HepG2 (cell line): ENCODE measurements at regions not wholly inside any gene's neighbourhood (a gene's known extent, or its start where the extent isn't known, plus 50 kb on each side); places are given as distances from the start of the nearest gene placed in this dataset.

Experiments
- ATAC-seq: fragments of 200-7000 bp; cut with Tn5 transposase; 3 replicates; pipeline ENCODE4 v1.9.1; 2020; ENCODE audit warnings: mild to moderate bottlenecking, moderate library complexity
- BruUV-seq: library from RNA; stranded (reverse); fragments of 400-500 nt; replicated peaks from 2 replicates; lab custom pipeline; 2021; lab: Mats Ljungman, UMichigan
- CTCF ChIA-PET: fragments of 300-600 bp; formaldehyde crosslinking; extraction: SDS; loops from one replicate; lab custom pipeline; 2021; ENCODE audit warnings: low total read pairs, inconsistent platforms, low intra/inter-chr PET ratio; lab: Yijun Ruan, JAX
- POLR2A ChIA-PET: fragments of 350-600 bp; sonication (Branson Sonifier 250); formaldehyde crosslinking; loops from one replicate; lab custom pipeline; 2020; ENCODE audit warnings: antibody characterized with exemption, inconsistent platforms; lab: Yijun Ruan, JAX
- DNase-seq: peaks from one replicate; pipeline ENCODE4 v3.0.0-alpha.2; 2015; ENCODE audit warnings: low spot score
- FAIRE-seq: peaks from 3 replicates; lab custom pipeline; 2011; peaks lifted over from hg19 to GRCh38; lab: Jason Lieb, UNC
- H2AFZ ChIP-seq: one replicate; pipeline ENCODE4 v1.6.1; 2011; ENCODE audit warnings: low read length, inconsistent platforms
- H3K27ac ChIP-seq: fragments of 300-600 bp; 3 replicates; pipeline ENCODE4 v1.8.0; 2011; ENCODE audit warnings: mixed run types, mild to moderate bottlenecking, mixed read lengths, low read length, inconsistent platforms; ENCODE audit not compliant: insufficient read depth; ENCODE audit errors: extremely low read length
- H3K27me3 ChIP-seq, 2 experiments: fragments of 200-600 bp in 1 of 2; 2 replicates in 1 of 2; 3 replicates in 1 of 2; pipeline versions ENCODE4 v1.6.0 to v1.8.0; 2011; ENCODE audit warnings: low read length in 2 of 2, mild to moderate bottlenecking in 2 of 2, moderate library complexity in 2 of 2, inconsistent platforms in 1 of 2; ENCODE audit not compliant: insufficient read depth in 2 of 2, control insufficient read depth in 1 of 2
- H3K36me3 ChIP-seq, 2 experiments: fragments of 200-600 bp in 1 of 2; replicated peaks in 1 of 2; 2 replicates in 1 of 2; 3 replicates in 1 of 2; pipeline versions ENCODE4 v1.5.1 to v1.8.0; 2011; ENCODE audit warnings: low read length in 2 of 2, inconsistent platforms in 1 of 2; ENCODE audit not compliant: insufficient read depth in 2 of 2, control insufficient read depth in 1 of 2
- H3K4me1 ChIP-seq: 2 replicates; pipeline ENCODE4 v1.5.1; 2012; ENCODE audit warnings: low read length, inconsistent platforms; ENCODE audit not compliant: insufficient read depth
- H3K4me2 ChIP-seq: 2 replicates; pipeline ENCODE4 v1.6.0; 2011; ENCODE audit warnings: low read depth, low read length, inconsistent platforms
- H3K4me3 ChIP-seq, 3 experiments: fragments of 200-600 bp in 1 of 3; sonication (generic), shearing (Covaris generic) in 1 of 3; replicated peaks in 1 of 3; 2 replicates each; pipeline ENCODE4 v1.5.1; 2011 to 2016; ENCODE audit warnings: low read length in 3 of 3, inconsistent platforms in 2 of 3, low read depth in 2 of 3, mild to moderate bottlenecking in 2 of 3, control low read depth in 1 of 3, mixed read lengths in 1 of 3; ENCODE audit not compliant: insufficient read depth in 1 of 3
- H3K79me2 ChIP-seq: one replicate; pipeline ENCODE4 v1.6.1; 2011; ENCODE audit warnings: low read length, inconsistent platforms; ENCODE audit not compliant: insufficient read depth
- H3K9ac ChIP-seq: 2 replicates; pipeline ENCODE4 v1.6.0; 2011; ENCODE audit warnings: mild to moderate bottlenecking, low read depth, low read length, inconsistent platforms; ENCODE audit not compliant: insufficient read depth
- H3K9me3 ChIP-seq: 2 replicates; pipeline ENCODE4 v1.5.1; 2012; ENCODE audit warnings: mild to moderate bottlenecking, low read length
- H4K20me1 ChIP-seq: 2 replicates; pipeline ENCODE4 v1.6.0; 2011; ENCODE audit warnings: inconsistent platforms, mild to moderate bottlenecking, low read length, moderate library complexity; ENCODE audit not compliant: insufficient read depth
- CREB1 ChIP-seq, 2 experiments: fragments of 450-650 bp in 1 of 2; IDR thresholded peaks; 2 replicates each; pipeline ENCODE4 v1.6.1; 2016 to 2017; ENCODE audit warnings: control low read depth in 1 of 2, mild to moderate bottlenecking in 1 of 2, missing compliant biosample characterization in 1 of 2, missing genetic modification characterization in 1 of 2
- DMTF1 ChIP-seq: sonication (generic); formaldehyde crosslinking; IDR thresholded peaks from 2 replicates; pipeline ENCODE4 v1.4.0; 2020; ENCODE audit warnings: mild to moderate bottlenecking, missing genetic modification reagents
- FIP1L1 ChIP-seq: fragments of 200-400 bp; formaldehyde crosslinking; IDR thresholded peaks from 2 replicates; pipeline ENCODE4 v1.6.1; 2018; ENCODE audit warnings: low read depth, mild to moderate bottlenecking, low read length, moderate library complexity, borderline replicate concordance; ENCODE audit not compliant: insufficient read depth
- HHEX ChIP-seq: IDR thresholded peaks from 2 replicates; pipeline ENCODE4 v1.6.1; 2016; ENCODE audit warnings: control low read depth
- HNF4G ChIP-seq, 2 experiments: sonication (generic) in 1 of 2; formaldehyde crosslinking in 1 of 2; IDR thresholded peaks; 2 replicates each; pipeline versions ENCODE4 v1.4.0 to v1.6.1; 2011 to 2020; ENCODE audit warnings: borderline replicate concordance in 2 of 2, low read depth in 2 of 2, mild to moderate bottlenecking in 2 of 2, low read length in 1 of 2, missing genetic modification reagents in 1 of 2, moderate library complexity in 1 of 2
- ISX ChIP-seq: sonication (generic); formaldehyde crosslinking; conservative IDR thresholded peaks from 2 replicates; pipeline ENCODE4 v1.5.0; 2020; ENCODE audit warnings: missing genetic modification reagents
- MAFF ChIP-seq: IDR thresholded peaks from 2 replicates; pipeline ENCODE4 v1.6.1; 2011; ENCODE audit warnings: low read depth, low read length, improper control_type of control experiment
- MED8 ChIP-seq: sonication (generic); formaldehyde crosslinking; IDR thresholded peaks from 2 replicates; pipeline ENCODE4 v1.8.1; 2023; ENCODE audit warnings: mild to moderate bottlenecking, missing genetic modification reagents; ENCODE audit not compliant: insufficient replicate concordance
- NFIB ChIP-seq: sonication (generic); formaldehyde crosslinking; IDR thresholded peaks from 2 replicates; pipeline ENCODE4 v1.9.0; 2021; ENCODE audit warnings: missing genetic modification reagents, mild to moderate bottlenecking, borderline replicate concordance
- NFRKB ChIP-seq: fragments of 450-650 bp; IDR thresholded peaks from 2 replicates; pipeline ENCODE4 v1.6.1; 2017
- SYNCRIP ChIP-seq: fragments of 200-400 bp; formaldehyde crosslinking; IDR thresholded peaks from 2 replicates; pipeline ENCODE4 v1.6.1; 2018; ENCODE audit warnings: mild to moderate bottlenecking, low read depth, low read length; ENCODE audit not compliant: insufficient read depth
- ZBTB42 ChIP-seq: sonication (generic); formaldehyde crosslinking; IDR thresholded peaks from 2 replicates; pipeline ENCODE4 v1.5.0; 2020; ENCODE audit warnings: mild to moderate bottlenecking, missing genetic modification reagents
- ZHX2 ChIP-seq, 2 experiments: sonication (generic) in 1 of 2; formaldehyde crosslinking in 1 of 2; IDR thresholded peaks; 2 replicates each; pipeline versions ENCODE4 v1.6.1 to v1.9.0; 2014 to 2022; ENCODE audit warnings: antibody characterized with exemption in 1 of 2, borderline replicate concordance in 1 of 2, inconsistent platforms in 1 of 2, low read depth in 1 of 2, missing genetic modification reagents in 1 of 2
- ZNF329 ChIP-seq: sonication (generic); formaldehyde crosslinking; IDR thresholded peaks from 2 replicates; pipeline ENCODE4 v1.9.0; 2021; ENCODE audit warnings: low read depth, mild to moderate bottlenecking, missing genetic modification reagents
- ZNF382 ChIP-seq: sonication (generic); formaldehyde crosslinking; IDR thresholded peaks from 2 replicates; pipeline ENCODE4 v1.5.0; 2020; ENCODE audit warnings: missing genetic modification reagents, mild to moderate bottlenecking, borderline replicate concordance
- ZNF724P ChIP-seq: sonication (generic); formaldehyde crosslinking; IDR thresholded peaks from 2 replicates; pipeline ENCODE4 v1.8.0; 2022; ENCODE audit warnings: missing genetic modification reagents, borderline replicate concordance
- WGBS: methylation state at CpG from one replicate; pipeline ENCODE4 v1.1.6; 2017; ENCODE audit warnings: low lambda C conversion rate; 5-methylcytosine and 5-hydroxymethylcytosine counted together
- in situ Hi-C: cut with HindIII; loops from 2 replicates; pipeline ENCODE4 v1.10.0; 2017; ENCODE audit warnings: low pct_unique_long_range_greater_than_20kb; ENCODE audit not compliant: extremely low pct_ligation_motif_present
- intact Hi-C: fragments of 100-400 bp; cut with micrococcal nuclease; formaldehyde crosslinking; loops from one replicate; pipeline ENCODE4 v1.10.0; 2022; ENCODE audit not compliant: unreplicated experiment

- no TSS peak for BruUV-seq
- POLR2A ChIA-PET, result no interaction called here
- Histone ChIP-seq H3K4me3 (no peak overlapping the region), H3K4me1 (no peaks in the 10 kb centered on the region), H3K9me3 (no peaks in the 10 kb centered on the region), H3K4me2 (no peak overlapping the region), H3K9ac (no peak overlapping the region), H3K36me3 (no peaks in the 10 kb centered on the region), H3K27me3 (no peaks in the 10 kb centered on the region), H3K27ac (no peak overlapping the region), H2AFZ (no peak overlapping the region), H3K79me2 (no peaks in the 10 kb centered on the region), H4K20me1 (no peaks in the 10 kb centered on the region)
- WGBS, result 41% methylated on average over 3 of the region's 7 CpGs
- intact Hi-C loops, result no loop called here
- FAIRE-seq (no peak), DNase-seq (no peak), ATAC-seq (no peak)
- in situ Hi-C loops, result no loop called here
- CTCF ChIA-PET, result no interaction called here
- no peak for TF ChIP-seq NFRKB
- no peak for TF ChIP-seq NFIB (CRISPR knock-in tag)
- TF ChIP-seq HNF4G (IDR thresholded peaks at IDR 0.05; ENCODE audit: borderline replicate concordance, low read depth, low read length), result no peak
- no peak for TF ChIP-seq HNF4G (CRISPR knock-in tag; IDR thresholded peaks at IDR 0.05; ENCODE audit: borderline replicate concordance, low read depth)
- TF ChIP-seq SYNCRIP, result no peak
- TF ChIP-seq ISX (CRISPR knock-in tag), result no peak
- TF ChIP-seq DMTF1, result no peak
- no peak for TF ChIP-seq MED8 (CRISPR knock-in tag)
- no peak for TF ChIP-seq CREB1 (IDR thresholded peaks at IDR 0.05)
- TF ChIP-seq CREB1 (CRISPR knock-in tag; IDR thresholded peaks at IDR 0.05), result no peak
- TF ChIP-seq ZBTB42, result no peak
- TF ChIP-seq ZNF382 (CRISPR knock-in tag), result no peak
- no peak for TF ChIP-seq MAFF
- no peak for TF ChIP-seq ZNF724P (CRISPR knock-in tag)
- TF ChIP-seq ZNF329 (CRISPR knock-in tag), result no peak
- TF ChIP-seq ZHX2 (IDR thresholded peaks at IDR 0.05; ENCODE audit: low read depth), result no peak
- TF ChIP-seq ZHX2 (CRISPR knock-in tag; IDR thresholded peaks at IDR 0.05; ENCODE audit: borderline replicate concordance), result no peak
- TF ChIP-seq HHEX (CRISPR knock-in tag), result no peak
- TF ChIP-seq FIP1L1, result no peak
Observed at GRCh38 chr7:25643770-25644394, 415.6 kb upstream of the NPVF start.
